NCI-H2029 (cell line): ENCODE measurements at regions not wholly inside any gene's neighbourhood (a gene's known extent, or its start where the extent isn't known, plus 50 kb on each side); places are given as distances from the start of the nearest gene placed in this dataset.

ENCODE experiments used
- DNase-seq: peaks from one replicate; lab custom pipeline; 2025; lab: John Stamatoyannopoulos, UW

DNA sequence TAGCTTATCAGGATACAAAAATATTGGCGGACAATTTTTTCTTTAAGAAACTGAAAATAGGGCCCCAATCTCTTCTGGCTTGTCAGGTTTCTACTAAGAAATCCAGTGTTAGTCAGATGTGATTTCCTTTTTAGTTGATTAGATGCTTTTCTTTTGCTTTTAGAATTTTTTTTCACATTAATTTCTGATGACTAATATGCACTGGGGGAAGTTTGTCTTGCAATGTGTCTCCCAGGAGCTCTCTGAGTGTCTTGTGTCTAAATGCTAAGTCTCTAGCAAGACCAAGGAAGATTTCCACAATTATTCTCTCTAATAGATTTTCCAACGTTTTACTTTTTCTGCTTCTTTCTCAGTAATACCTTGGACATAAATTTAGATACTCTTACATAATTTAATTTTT, 559.8 kb upstream of the TYRP1 start:
- DNase-seq: no peak

DNA sequence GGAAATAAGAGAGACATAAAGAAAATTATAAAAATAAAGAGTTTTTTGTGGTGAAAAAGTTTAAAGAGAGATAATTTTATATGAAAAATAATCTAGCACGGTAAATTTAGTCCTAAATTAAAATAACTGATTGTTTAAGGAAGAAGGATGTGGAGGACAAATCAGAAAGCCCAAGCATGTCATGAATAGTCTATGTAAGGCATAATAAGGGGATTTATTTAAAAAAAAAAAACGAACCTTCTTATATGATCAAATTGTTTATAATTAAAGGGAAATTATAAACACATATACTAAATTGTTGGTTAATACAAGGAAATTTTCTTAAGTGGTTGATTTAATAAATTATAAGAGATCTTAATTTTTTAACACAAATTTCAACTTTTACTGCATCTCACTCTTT, 551.8 kb upstream of the TYRP1 start:
- DNase-seq: no peak

DNA sequence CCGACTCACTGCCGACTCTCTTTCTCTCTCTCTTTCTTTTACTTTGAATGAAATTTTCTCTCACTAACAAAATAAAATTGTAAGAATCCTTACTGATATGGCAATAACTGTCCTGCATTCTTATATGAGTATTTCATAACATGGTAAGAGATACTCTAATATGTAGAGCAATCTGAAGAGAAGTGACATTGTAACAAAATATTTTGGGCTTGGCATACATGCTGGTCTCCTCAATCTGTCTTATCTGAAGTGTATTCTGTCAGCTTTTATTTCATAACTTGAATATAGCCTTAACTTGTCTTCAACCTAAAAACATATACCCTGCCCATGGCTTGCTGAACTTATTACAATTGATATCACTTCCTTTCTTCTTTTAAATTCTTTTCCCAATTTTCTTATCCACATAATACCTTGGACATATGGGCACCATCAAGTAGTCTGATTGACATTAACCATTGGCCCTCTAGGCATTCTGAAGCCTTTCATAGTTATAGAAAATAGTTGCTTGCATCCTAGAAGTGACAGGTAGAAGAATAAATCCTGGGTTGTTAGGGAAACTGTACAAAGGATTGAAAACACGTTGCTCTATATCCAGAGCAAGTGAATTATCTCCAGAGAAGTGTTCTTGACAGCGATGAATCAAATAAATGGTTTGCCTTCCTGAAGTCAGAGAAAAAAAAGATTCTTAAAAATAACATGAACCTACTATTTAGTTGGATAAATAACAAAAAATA, 537.6 kb upstream of the TYRP1 start:
- no peak for DNase-seq

DNA sequence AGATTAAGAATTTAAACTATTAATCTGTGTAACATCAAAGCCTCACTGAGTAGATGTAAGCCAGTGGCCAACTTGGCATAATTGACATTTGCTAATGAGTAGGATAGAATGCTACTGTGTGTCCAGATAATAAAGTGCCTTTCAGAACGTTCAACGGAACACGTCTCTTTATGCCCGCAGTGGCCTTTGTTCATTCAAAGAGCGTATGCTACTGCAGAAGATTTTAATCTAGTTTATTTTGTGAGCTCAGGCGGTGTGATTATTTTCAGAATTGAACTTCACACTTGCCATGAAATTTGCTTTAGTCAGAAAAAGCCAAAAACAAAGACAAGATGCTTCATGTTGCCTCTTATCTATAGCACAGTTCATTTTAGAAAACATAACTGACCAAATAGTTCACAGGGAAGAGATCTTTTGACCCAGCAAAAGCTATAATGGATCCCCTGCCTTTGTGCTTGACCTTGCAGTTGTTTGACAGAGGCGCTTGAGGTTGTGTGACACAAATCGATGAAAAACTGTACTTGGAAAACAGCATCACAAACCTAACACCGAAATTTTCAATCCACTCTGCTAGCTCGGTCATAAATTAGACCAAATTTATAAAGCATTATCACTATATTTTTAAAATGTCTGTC, 530.9 kb upstream of the TYRP1 start:
- no peak for DNase-seq

DNA sequence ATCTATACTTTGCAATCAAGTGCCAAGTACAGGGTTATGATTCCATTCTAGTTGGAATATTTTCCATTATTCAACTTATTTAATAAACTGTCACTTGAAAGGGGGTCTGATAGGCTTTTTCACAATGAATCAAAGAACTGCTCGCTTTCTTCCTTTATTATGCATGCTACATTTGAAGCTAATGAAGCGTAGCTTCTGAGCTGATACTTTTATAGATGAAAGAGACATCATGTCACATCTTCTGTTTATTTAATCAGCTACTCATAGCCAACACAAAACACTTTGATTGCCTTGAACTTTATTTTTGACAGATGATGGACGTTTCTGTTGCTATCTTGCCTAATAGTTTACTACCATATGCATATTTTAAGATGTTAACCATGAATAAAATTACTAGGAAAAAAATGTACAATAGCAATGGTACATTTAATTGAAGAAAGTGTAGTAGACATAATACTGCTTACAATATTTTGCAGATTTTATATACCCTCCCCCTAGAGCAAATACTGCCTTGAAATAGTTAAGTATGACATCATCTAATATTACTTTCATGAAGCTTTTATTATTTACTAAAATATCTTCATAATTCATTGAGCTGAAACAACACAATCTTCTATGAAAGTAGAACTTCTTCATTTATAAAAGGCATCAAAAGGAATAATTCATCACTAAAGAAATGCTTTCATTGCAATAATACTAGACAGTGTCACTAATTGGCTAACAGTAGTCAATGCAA, 529.3 kb upstream of the TYRP1 start:
- DNase-seq: no peak

DNA sequence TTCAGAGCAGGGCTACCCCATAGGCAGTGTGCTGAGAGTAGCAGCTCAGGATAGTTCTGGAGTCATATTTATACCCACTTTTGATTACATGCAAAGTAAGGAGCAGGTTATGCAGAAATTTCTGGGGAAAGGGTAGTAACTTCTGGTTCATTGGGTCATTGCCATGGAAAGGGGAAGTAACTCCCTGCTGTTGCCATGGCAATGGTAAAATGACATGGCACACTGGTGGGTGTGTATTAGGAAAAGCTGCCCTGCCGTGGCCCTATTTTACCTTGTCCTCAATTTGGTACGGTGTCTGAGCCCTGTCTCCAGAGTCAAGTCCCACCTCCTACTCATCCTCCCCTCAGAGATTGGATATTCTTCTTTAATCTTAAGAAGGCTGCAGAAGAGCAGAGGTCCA, 526.7 kb upstream of the TYRP1 start:
- no peak for DNase-seq

DNA sequence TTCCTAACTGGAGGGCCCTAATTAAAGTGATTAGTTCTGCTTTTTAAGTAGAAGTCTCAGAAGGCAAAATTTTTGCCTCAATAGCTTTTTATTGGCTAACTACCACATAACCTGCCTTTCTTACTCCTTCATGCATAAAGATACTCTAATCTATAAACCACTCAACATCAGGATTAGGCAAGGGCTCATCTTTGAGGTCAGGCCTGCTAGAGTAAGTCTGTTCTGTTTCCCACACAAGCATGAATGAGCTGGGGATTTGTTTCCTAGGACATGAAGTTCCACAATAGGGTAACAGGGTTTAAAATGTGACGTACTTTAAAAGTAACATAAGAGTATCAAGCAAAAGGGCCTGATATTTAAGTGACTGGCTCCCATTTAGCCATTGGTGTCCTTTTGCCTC, 522.7 kb upstream of the TYRP1 start:
- DNase-seq: no peak

DNA sequence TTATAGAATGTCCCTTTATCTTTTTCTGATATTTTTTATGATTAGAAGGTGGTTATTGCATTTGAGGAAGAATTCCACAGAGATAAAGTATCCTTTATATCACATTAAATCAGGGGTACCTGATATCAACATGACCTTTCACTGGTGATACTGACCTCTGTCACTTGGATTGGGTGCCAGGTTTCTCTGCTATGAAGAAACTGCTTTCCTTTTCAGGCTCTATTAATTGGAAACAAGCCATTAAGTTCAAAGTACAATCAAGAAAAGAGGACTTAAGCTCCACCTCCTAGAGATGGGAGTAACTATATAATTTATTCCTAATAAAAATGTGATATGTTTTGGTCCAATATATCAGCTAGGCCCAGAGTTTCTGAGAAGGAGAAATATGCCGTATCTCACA, 514.6 kb upstream of the TYRP1 start:
- no peak for DNase-seq

DNA sequence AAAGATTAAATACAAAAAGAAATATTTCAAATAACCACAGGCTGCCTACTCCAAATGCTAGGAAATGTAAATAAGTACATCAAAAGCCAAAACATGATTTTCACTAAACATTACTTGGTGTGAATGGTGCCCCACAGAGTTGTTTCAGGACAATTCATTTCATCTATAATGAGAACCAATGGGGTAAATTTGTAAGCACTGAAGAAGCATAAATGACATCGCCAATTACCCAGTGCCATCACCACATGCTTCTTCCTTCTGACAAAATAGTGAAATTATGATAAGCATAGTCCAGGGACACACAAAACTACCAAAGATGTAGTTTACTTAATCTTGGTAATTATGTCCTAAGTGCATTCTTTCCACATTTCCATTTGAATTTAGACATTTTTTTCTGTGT, 510.4 kb upstream of the TYRP1 start:
- no peak for DNase-seq

DNA sequence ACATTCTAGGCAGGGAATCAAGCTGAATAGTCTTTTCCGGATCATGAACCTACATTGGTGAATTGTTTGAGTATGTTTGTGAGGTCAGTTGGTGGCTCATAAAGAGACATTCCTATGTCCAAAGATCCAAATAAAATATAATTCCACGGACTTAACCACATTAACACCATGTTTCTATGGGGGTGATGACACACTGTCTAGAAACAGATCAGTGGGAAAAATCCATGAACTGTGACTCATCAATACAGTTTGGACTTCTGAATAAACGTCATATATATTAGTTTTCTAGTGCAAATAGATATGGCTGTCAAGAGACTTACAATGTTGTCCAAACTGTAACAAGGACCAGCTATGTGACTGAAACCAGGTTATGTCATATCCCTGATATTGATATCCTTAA, 509.9 kb upstream of the TYRP1 start:
- DNase-seq: no peak

DNA sequence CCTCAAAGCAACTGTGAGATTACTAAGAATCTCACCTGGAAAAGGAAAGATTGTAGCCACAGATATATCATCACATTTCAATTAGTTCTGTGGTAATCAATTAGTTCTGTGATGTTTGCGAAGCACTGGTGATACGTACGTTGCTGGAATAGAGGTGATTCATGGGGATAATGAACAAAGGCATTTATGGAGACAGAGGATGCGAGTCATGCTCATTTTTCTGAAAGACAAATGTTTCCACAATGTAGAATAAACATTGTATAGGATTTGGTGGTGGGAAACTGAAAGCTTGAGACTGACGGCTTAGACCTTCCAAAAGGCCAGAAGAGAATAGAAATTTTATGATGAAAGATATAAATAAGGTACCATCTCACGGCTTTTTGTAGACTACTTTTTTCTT, 507.3 kb upstream of the TYRP1 start:
- no peak for DNase-seq

DNA sequence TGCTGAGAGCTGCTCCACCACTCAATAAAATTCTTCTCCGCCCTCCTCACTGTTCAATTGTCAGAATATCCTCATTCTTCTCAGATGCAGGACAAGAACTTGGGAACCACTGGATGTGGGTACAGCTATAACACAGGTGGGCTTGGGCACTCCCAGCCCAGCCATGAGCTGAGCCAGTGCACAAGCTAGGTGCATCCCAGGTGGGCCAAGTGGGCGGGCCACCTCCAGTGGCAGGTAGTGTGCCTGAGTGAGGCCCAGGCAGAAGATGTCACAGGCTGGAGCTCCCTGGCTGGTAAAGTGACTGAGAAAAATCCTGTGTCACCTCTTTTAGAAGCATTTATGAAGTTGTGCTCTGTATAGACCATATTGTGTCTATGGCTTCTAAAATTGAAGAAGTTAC, 501.6 kb upstream of the TYRP1 start:
- no peak for DNase-seq

DNA sequence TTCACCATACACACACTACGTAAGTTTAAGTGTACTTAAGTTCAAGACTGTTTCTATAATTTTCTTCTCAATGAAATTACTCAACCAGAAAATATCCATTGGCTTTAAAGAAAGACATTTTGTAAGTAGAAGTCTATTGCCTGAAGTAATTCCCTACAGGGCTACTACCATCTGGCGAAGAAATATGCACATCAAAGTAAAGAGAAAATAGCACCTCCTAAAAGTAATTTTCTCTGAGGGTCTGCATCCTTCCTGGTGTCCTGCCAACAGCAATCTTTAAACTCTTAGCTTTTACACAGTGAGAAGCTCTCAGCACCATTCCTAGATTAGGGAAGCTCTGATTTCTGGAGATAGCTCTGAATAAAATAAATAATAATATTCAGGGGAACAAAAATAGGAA, 498.5 kb upstream of the TYRP1 start:
- no peak for DNase-seq

DNA sequence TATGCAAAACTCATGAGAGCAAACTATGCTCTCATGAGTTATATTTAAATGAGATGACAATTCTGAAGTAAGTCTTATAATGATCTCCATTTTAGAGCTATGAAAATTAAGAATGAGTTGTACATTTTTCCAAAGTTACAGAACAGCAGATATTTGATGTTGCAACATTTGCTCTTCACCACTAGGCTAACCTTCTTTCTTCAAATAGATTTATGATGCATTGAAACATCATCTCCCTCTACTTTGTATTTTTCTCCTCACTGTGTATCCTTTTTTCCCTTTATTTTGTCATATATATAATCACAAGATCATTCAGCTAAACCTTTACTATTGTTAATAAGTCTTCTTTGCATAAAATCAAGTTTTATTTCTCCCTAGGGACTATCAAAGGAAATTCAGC, 497.7 kb upstream of the TYRP1 start:
- no peak for DNase-seq

DNA sequence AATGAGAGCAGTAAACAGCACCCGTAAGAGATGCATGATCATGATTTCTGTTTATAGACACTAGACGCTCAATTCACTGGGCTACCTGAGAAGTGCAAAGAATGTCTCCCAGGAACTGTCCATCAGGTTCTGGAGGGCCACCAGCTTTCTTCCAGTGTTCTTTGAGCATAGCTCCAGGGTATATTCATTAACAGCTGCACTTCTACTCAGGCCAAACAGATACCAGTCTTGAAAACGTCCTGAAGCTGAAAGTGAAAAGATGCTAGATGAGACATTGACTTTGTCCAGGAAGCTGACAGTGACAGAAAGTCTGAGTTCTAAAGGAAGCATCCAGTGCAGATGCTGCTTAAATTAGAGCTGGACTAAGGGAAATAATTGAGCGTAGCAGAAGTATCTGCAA, 488.7 kb upstream of the TYRP1 start:
- DNase-seq: no peak

DNA sequence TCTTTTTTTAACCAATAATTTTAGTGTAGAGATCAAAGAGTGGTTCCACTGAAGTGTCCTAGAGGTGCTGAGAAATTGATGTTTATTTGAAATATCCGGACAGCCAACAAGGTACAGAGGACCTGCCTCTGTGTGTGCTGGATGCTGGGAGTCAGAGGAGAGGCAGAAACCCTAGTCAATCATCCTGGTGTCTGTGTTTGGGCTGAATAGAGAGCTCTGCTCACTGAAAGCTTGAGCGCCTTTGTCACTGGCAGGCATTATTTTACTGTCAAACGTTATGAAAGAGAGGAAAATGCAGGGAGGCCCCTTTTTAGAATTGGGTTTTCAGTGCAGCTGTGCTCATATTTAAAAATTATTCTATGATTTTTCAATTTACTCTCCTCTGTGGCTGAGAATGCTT, 480.3 kb upstream of the TYRP1 start:
- no peak for DNase-seq

DNA sequence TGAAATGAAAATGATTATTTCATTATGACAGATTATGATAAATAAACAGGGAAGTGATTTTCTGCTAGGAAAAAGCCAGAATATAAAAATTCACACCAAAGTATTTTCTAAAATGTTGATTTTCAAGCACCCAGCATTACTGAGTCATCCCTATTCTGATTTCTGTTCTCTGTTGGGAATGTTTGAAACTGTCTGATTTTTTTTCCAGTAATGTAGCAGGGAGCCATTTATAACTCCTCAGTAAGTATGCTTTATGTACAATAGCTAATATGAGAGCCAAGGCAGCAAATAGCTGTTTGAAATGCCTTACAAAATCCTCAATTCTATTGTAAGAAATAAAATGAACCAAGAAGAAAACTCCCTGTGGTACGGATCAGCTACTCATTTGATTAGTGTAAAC, 471.7 kb upstream of the TYRP1 start:
- DNase-seq: no peak

DNA sequence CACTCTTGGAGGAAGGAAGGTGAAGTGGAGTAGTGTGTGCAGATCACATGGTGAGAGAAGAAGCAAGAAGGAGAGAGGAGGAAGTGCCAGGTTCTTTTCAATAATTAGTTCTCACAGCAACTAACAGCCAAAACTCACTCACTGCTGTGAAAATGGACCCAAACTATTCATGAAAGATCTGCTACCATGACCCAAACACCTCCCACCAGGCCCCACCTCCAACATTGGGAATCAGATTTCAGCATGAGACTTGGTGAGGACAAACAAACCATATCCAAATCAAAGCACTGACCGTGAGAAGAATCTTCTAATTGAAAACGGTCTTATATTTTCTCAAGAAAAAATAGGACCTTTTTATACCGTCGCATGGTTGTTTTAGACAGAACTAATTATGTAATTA, 468.7 kb upstream of the TYRP1 start:
- no peak for DNase-seq

DNA sequence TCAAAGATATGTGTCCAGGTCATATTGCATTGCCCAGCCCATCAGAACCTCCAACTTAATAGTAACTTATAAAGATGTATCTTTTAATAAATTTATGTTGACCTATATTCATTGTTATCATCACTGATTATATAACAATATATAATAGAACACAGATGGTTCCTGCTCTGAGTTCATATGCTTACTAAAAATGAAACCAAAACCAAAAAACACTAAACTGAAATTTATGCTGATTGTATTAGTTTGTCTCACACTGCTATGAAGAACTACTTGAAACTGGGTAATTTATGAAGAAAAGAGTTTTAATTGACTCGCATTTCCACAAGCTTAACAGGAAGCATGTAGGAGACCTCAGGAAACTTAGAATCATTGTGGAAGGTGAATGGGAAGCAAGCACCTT, 462.5 kb upstream of the TYRP1 start:
- no peak for DNase-seq

DNA sequence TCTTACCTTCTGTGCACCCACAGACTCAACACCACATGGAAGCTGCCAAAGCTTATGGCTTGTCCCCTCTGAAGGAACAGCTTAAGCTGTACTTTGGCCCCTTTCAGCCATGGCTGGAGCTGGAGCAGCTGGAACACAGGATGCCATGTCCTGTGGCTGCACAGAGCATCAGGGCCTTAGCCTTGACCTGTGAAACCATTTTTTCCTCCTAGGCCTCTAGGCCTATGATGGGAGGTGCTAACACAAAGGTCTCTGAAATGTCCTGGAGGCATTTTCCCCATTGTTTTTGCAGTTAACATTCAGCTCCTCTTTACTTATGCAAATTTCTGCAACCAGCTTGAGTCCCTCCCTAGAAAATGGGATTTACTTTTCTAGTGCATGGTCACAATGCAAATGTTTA, 461.4 kb upstream of the TYRP1 start:
- no peak for DNase-seq

DNA sequence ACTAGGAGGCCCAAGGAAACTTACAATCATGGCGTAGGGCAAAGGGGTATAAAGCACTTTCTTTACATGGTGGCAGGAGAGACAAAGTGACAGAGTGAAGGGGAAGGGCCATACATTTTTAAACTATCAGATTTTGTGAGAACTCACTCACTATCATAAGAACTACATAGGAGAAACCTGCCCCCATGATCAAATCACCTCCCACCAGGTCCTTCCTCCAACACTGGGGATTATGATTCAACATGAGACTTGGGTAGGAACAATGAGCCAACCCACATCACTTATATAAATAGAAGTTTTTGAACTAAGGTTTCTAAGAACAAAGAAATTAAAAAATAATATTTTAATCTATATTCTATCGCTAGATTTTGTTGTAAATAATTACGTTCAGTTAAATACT, 460.3 kb upstream of the TYRP1 start:
- DNase-seq: no peak

DNA sequence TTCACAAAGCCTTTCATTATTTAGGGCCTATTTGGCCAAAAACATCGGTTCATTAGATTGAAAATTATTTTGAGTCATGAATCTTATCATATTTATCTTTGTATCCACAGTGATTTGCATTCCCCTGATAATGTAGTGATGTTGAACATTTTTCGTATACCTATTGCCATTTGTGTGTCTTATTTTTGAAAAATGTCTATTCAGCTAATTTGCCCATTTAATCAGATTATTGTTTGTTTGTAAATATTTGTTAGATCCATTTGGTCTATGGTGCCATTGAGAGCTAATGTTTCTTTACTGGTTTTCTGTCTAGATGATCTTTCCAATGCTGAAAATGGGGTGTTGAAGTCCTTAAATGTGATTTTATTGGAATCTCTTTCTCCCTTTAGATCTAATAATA, 439.2 kb upstream of the TYRP1 start:
- no peak for DNase-seq

DNA sequence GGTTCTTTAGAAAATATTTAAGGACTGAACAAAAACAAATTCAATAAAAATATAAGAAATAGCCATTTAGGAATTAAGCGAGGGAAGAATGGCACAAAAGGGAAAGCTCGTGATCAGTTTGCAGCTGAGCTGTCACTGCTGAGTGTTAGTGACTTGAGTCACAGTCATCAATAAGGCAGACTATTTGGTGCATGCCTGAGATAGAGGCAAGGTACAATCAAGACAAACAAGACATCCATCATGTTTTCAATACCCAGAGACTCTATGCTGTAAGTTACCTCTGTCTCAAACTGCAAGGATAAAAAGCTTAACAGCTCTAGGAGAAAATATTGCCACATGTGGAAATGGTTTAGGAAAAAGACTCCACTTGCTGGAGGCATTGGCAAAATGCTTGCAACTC, 426.4 kb upstream of the TYRP1 start:
- DNase-seq: no peak
